ENCODE measurements at regions not wholly inside any gene's neighbourhood (a gene's known extent, or its start where the extent isn't known, plus 50 kb on each side); places are given as distances from the start of the nearest gene placed in this dataset.

- no peak for ATAC-seq (ENCODE audit: insufficient number of reproducible peaks, low FRiP score, low read depth)
- no peak for TF ChIP-seq CTCF (IDR thresholded peaks at IDR 0.05)
- no peak for DNase-seq (ENCODE audit: low spot score)
- H3K27ac ChIP-seq = no peak overlapping the region
- no peaks in the 10 kb centered on the region for H3K4me1 ChIP-seq (ENCODE audit: control insufficient read depth in 1 of 2, low read depth in 2 of 2)
- no peaks in the 10 kb centered on the region for H3K27me3 ChIP-seq (replicated peaks; ENCODE audit: insufficient read depth)
- no peaks in the 10 kb centered on the region for H3K9me3 ChIP-seq
- no peaks in the 10 kb centered on the region for H3K36me3 ChIP-seq
- no peak overlapping the region for H3K4me3 ChIP-seq
These were observed 91.8 kb upstream of the TMEM260 start for GRCh38 chr14:56487761-56488160.

- TF ChIP-seq CTCF (IDR thresholded peaks at IDR 0.05) = no peak
- no peaks in the 10 kb centered on the region for H3K27me3 ChIP-seq (replicated peaks; ENCODE audit: insufficient read depth)
- ATAC-seq (ENCODE audit: insufficient number of reproducible peaks, low FRiP score, low read depth) (no peak), DNase-seq (ENCODE audit: low spot score) (no peak)
- H3K9me3 ChIP-seq = no peaks in the 10 kb centered on the region
- no peaks in the 10 kb centered on the region for H3K4me1 ChIP-seq (ENCODE audit: control insufficient read depth in 1 of 2, low read depth in 2 of 2)
- no peaks in the 10 kb centered on the region for H3K36me3 ChIP-seq
- H3K4me3 ChIP-seq = no peak overlapping the region
- H3K27ac ChIP-seq = no peak overlapping the region
These were observed 91.3 kb upstream of the TMEM260 start for GRCh38 chr14:56488306-56488705.

- Histone ChIP-seq H3K4me1 (ENCODE audit: control insufficient read depth in 1 of 2, low read depth in 2 of 2) (no peaks in the 10 kb centered on the region), H3K9me3 (no peaks in the 10 kb centered on the region), H3K4me3 (no peak overlapping the region), H3K27ac (no peak overlapping the region), H3K36me3 (no peaks in the 10 kb centered on the region), H3K27me3 (replicated peaks; ENCODE audit: insufficient read depth) (no peaks in the 10 kb centered on the region)
- peak; percentile 50 for TF ChIP-seq CTCF (IDR thresholded peaks at IDR 0.05)
- no peak for ATAC-seq (ENCODE audit: insufficient number of reproducible peaks, low FRiP score, low read depth)
- DNase-seq (ENCODE audit: low spot score) = no peak
These were observed 89.2 kb upstream of the TMEM260 start for GRCh38 chr14:56490379-56490778.

GRCh38 chr14:56491299-56492285, 88.0 kb upstream of the TMEM260 start:
- peak; percentile 58 for TF ChIP-seq CTCF (IDR thresholded peaks at IDR 0.05)
- DNase-seq (ENCODE audit: low spot score) (no peak), ATAC-seq (ENCODE audit: insufficient number of reproducible peaks, low FRiP score, low read depth) (no peak)
- Histone ChIP-seq H3K27ac (no peak overlapping the region), H3K4me1 (ENCODE audit: control insufficient read depth in 1 of 2, low read depth in 2 of 2) (no peaks in the 10 kb centered on the region), H3K4me3 (no peak overlapping the region), H3K9me3 (no peaks in the 10 kb centered on the region), H3K36me3 (no peaks in the 10 kb centered on the region), H3K27me3 (replicated peaks; ENCODE audit: insufficient read depth) (no peaks in the 10 kb centered on the region)

GRCh38 chr14:56494167-56494566, 85.4 kb upstream of the TMEM260 start:
- DNase-seq (ENCODE audit: low spot score) = no peak
- no peak for ATAC-seq (ENCODE audit: insufficient number of reproducible peaks, low FRiP score, low read depth)
- H3K9me3 ChIP-seq = no peaks in the 10 kb centered on the region
- no peaks in the 10 kb centered on the region for H3K27me3 ChIP-seq (replicated peaks; ENCODE audit: insufficient read depth)
- H3K36me3 ChIP-seq = no peaks in the 10 kb centered on the region
- no peaks in the 10 kb centered on the region for H3K4me1 ChIP-seq (ENCODE audit: control insufficient read depth in 1 of 2, low read depth in 2 of 2)
- no peak for TF ChIP-seq CTCF (IDR thresholded peaks at IDR 0.05)
- H3K27ac ChIP-seq = no peak overlapping the region
- H3K4me3 ChIP-seq = no peak overlapping the region
